ENCODE measurements at regions not wholly inside any gene's neighbourhood (a gene's known extent, or its start where the extent isn't known, plus 50 kb on each side); places are given as distances from the start of the nearest gene placed in this dataset.

GRCh38 chr6:130575557-130575956 is 209.7 kb downstream of the TMEM200A start:
- Mint-ChIP-seq H3K27me3 (no peaks in the 10 kb centered on the region), H3K27ac (no peak overlapping the region), H3K9me3 (no peaks in the 10 kb centered on the region), H3K36me3 (ENCODE audit: low read depth) (no peaks in the 10 kb centered on the region), H3K4me3 (no peak overlapping the region), H3K4me1 (ENCODE audit: low read depth) (no peaks in the 10 kb centered on the region)
- intact Hi-C loops (cut with micrococcal nuclease): no loop called here

GRCh38 chr6:130575971-130576370 is 210.2 kb downstream of the TMEM200A start:
- H3K4me3 Mint-ChIP-seq: no peak overlapping the region
- no peak overlapping the region for H3K27ac Mint-ChIP-seq
- no peaks in the 10 kb centered on the region for H3K4me1 Mint-ChIP-seq (ENCODE audit: low read depth)
- no peaks in the 10 kb centered on the region for H3K36me3 Mint-ChIP-seq (ENCODE audit: low read depth)
- no peaks in the 10 kb centered on the region for H3K27me3 Mint-ChIP-seq
- H3K9me3 Mint-ChIP-seq: no peaks in the 10 kb centered on the region
- intact Hi-C loops (cut with micrococcal nuclease): no loop called here

GRCh38 chr6:130577178-130577919 is 211.5 kb downstream of the TMEM200A start:
- Mint-ChIP-seq H3K4me3 (no peak overlapping the region), H3K27ac (no peak overlapping the region), H3K36me3 (ENCODE audit: low read depth) (no peaks in the 10 kb centered on the region), H3K9me3 (no peaks in the 10 kb centered on the region), H3K4me1 (ENCODE audit: low read depth) (no peaks in the 10 kb centered on the region), H3K27me3 (no peaks in the 10 kb centered on the region)
- intact Hi-C loops (cut with micrococcal nuclease): no loop called here

GRCh38 chr6:130578713-130579112 is 212.9 kb downstream of the TMEM200A start:
- Mint-ChIP-seq H3K36me3 (ENCODE audit: low read depth) (no peaks in the 10 kb centered on the region), H3K4me3 (no peak overlapping the region), H3K4me1 (ENCODE audit: low read depth) (no peaks in the 10 kb centered on the region), H3K27me3 (no peaks in the 10 kb centered on the region), H3K9me3 (no peaks in the 10 kb centered on the region), H3K27ac (no peak overlapping the region)
- intact Hi-C loops (cut with micrococcal nuclease): no loop called here

- Mint-ChIP-seq H3K27me3 (no peaks in the 10 kb centered on the region), H3K9me3 (no peaks in the 10 kb centered on the region), H3K4me1 (ENCODE audit: low read depth) (no peaks in the 10 kb centered on the region), H3K4me3 (no peak overlapping the region), H3K27ac (no peak overlapping the region), H3K36me3 (ENCODE audit: low read depth) (no peaks in the 10 kb centered on the region)
- intact Hi-C loops (cut with micrococcal nuclease): no loop called here
Measured at GRCh38 chr6:130583268-130583667, 217.5 kb downstream of the TMEM200A start.

GRCh38 chr6:130585587-130585986 is 219.8 kb downstream of the TMEM200A start:
- no peak overlapping the region for H3K4me3 Mint-ChIP-seq
- H3K27ac Mint-ChIP-seq: no peak overlapping the region
- H3K36me3 Mint-ChIP-seq (ENCODE audit: low read depth): no peaks in the 10 kb centered on the region
- H3K27me3 Mint-ChIP-seq: no peaks in the 10 kb centered on the region
- intact Hi-C loops (cut with micrococcal nuclease): no loop called here
- H3K4me1 Mint-ChIP-seq (ENCODE audit: low read depth): no peaks in the 10 kb centered on the region
- H3K9me3 Mint-ChIP-seq: no peaks in the 10 kb centered on the region

GRCh38 chr6:130587778-130588520 is 222.1 kb downstream of the TMEM200A start:
- H3K4me3 Mint-ChIP-seq: no peak overlapping the region
- no peaks in the 10 kb centered on the region for H3K27me3 Mint-ChIP-seq
- no peaks in the 10 kb centered on the region for H3K36me3 Mint-ChIP-seq (ENCODE audit: low read depth)
- H3K9me3 Mint-ChIP-seq: peaks cover 12% of the 10 kb centered on the region
- no peak overlapping the region for H3K27ac Mint-ChIP-seq
- intact Hi-C loops (cut with micrococcal nuclease): no loop called here
- H3K4me1 Mint-ChIP-seq (ENCODE audit: low read depth): no peaks in the 10 kb centered on the region

GRCh38 chr6:130593200-130593599 is 227.4 kb downstream of the TMEM200A start:
- Mint-ChIP-seq H3K36me3 (ENCODE audit: low read depth) (no peaks in the 10 kb centered on the region), H3K27me3 (no peaks in the 10 kb centered on the region), H3K4me3 (no peak overlapping the region), H3K27ac (no peak overlapping the region), H3K4me1 (ENCODE audit: low read depth) (no peaks in the 10 kb centered on the region), H3K9me3 (peaks cover 12% of the 10 kb centered on the region)
- intact Hi-C loops (cut with micrococcal nuclease): no loop called here

- intact Hi-C loops (cut with micrococcal nuclease): no loop called here
- Mint-ChIP-seq H3K36me3 (ENCODE audit: low read depth) (no peaks in the 10 kb centered on the region), H3K9me3 (peaks cover 12% of the 10 kb centered on the region), H3K27ac (no peak overlapping the region), H3K27me3 (no peaks in the 10 kb centered on the region), H3K4me3 (no peak overlapping the region), H3K4me1 (ENCODE audit: low read depth) (no peaks in the 10 kb centered on the region)
Measured at GRCh38 chr6:130593948-130594347, 228.1 kb downstream of the TMEM200A start.

GRCh38 chr6:130598021-130598989 is 228.9 kb upstream of the SMLR1 start:
- intact Hi-C loops (cut with micrococcal nuclease): no loop called here
- no peaks in the 10 kb centered on the region for H3K36me3 Mint-ChIP-seq (ENCODE audit: low read depth)

GRCh38 chr6:130600880-130601341 is 226.3 kb upstream of the SMLR1 start:
- H3K27ac Mint-ChIP-seq: no peak overlapping the region
- H3K36me3 Mint-ChIP-seq (ENCODE audit: low read depth): no peaks in the 10 kb centered on the region
- intact Hi-C loops (cut with micrococcal nuclease): no loop called here
- no peak overlapping the region for H3K4me3 Mint-ChIP-seq
- H3K9me3 Mint-ChIP-seq: no peaks in the 10 kb centered on the region
- no peaks in the 10 kb centered on the region for H3K27me3 Mint-ChIP-seq
- no peaks in the 10 kb centered on the region for H3K4me1 Mint-ChIP-seq (ENCODE audit: low read depth)

More at GRCh38 chr6:130598021-130598989, 228.9 kb upstream of the SMLR1 start:
- no peaks in the 10 kb centered on the region for H3K4me1 Mint-ChIP-seq (ENCODE audit: low read depth)
- H3K4me3 Mint-ChIP-seq: no peak overlapping the region
- no peaks in the 10 kb centered on the region for H3K27me3 Mint-ChIP-seq
- H3K27ac Mint-ChIP-seq: no peak overlapping the region
- no peaks in the 10 kb centered on the region for H3K9me3 Mint-ChIP-seq

GRCh38 chr6:130602151-130602770 is 224.9 kb upstream of the SMLR1 start:
- no peaks in the 10 kb centered on the region for H3K9me3 Mint-ChIP-seq
- no peaks in the 10 kb centered on the region for H3K4me1 Mint-ChIP-seq (ENCODE audit: low read depth)
- intact Hi-C loops (cut with micrococcal nuclease): no loop called here
- H3K27ac Mint-ChIP-seq: no peak overlapping the region
- H3K27me3 Mint-ChIP-seq: no peaks in the 10 kb centered on the region
- no peaks in the 10 kb centered on the region for H3K36me3 Mint-ChIP-seq (ENCODE audit: low read depth)
- H3K4me3 Mint-ChIP-seq: no peak overlapping the region

GRCh38 chr6:130603391-130603790 is 223.8 kb upstream of the SMLR1 start:
- no peaks in the 10 kb centered on the region for H3K36me3 Mint-ChIP-seq (ENCODE audit: low read depth)
- no peaks in the 10 kb centered on the region for H3K9me3 Mint-ChIP-seq
- no peak overlapping the region for H3K4me3 Mint-ChIP-seq
- H3K4me1 Mint-ChIP-seq (ENCODE audit: low read depth): no peaks in the 10 kb centered on the region
- intact Hi-C loops (cut with micrococcal nuclease): no loop called here
- H3K27ac Mint-ChIP-seq: no peak overlapping the region
- no peaks in the 10 kb centered on the region for H3K27me3 Mint-ChIP-seq
